Smooth muscle cell (in vitro differentiated cells): ENCODE measurements at regions not wholly inside any gene's neighbourhood (a gene's known extent, or its start where the extent isn't known, plus 50 kb on each side); places are given as distances from the start of the nearest gene placed in this dataset.
A peak's percentile ranks its signal among the peaks of the same experiment; 100 is the strongest.

Experiments used
- DNase-seq: peaks from one replicate; lab custom pipeline; 2025; ENCODE audit not compliant: unreplicated experiment; lab: John Stamatoyannopoulos, UW
- H2AFZ ChIP-seq: fragments of 200-600 bp; sonication (generic); 2 replicates; pipeline ENCODE4 v1.6.0; 2016; ENCODE audit warnings: antibody characterized with exemption, low read depth, mild to moderate bottlenecking
- H3F3A ChIP-seq: fragments of 200-600 bp; sonication (generic); 2 replicates; pipeline ENCODE4 v1.6.0; 2017; ENCODE audit warnings: antibody characterized with exemption, low read depth
- H3K27ac ChIP-seq: fragments of 200-600 bp; sonication (generic); 2 replicates; pipeline ENCODE4 v1.5.1; 2016; ENCODE audit warnings: low read depth, mild to moderate bottlenecking
- H3K27me3 ChIP-seq: fragments of 200-600 bp; sonication (generic); 2 replicates; pipeline ENCODE4 v1.6.1; 2016; ENCODE audit warnings: low read depth, mild to moderate bottlenecking
- H3K36me3 ChIP-seq: fragments of 200-600 bp; sonication (generic); 2 replicates; pipeline ENCODE4 v1.5.1; 2016; ENCODE audit warnings: low read depth
- H3K4me1 ChIP-seq: fragments of 200-600 bp; sonication (generic); 2 replicates; pipeline ENCODE4 v1.5.1; 2016; ENCODE audit warnings: low read depth
- H3K4me2 ChIP-seq: fragments of 200-600 bp; sonication (generic); 2 replicates; pipeline ENCODE4 v1.6.0; 2016; ENCODE audit warnings: mild to moderate bottlenecking
- H3K4me3 ChIP-seq: fragments of 200-600 bp; sonication (generic); 2 replicates; pipeline ENCODE4 v1.5.1; 2016; ENCODE audit warnings: mild to moderate bottlenecking
- H3K79me2 ChIP-seq: fragments of 200-600 bp; sonication (generic); 2 replicates; pipeline ENCODE4 v1.6.0; 2016; ENCODE audit warnings: low read depth, mild to moderate bottlenecking
- H3K9ac ChIP-seq: fragments of 200-600 bp; sonication (generic); 2 replicates; pipeline ENCODE4 v1.6.0; 2016; ENCODE audit warnings: low read depth
- H3K9me3 ChIP-seq: fragments of 200-600 bp; sonication (generic); replicated peaks from 2 replicates; pipeline ENCODE4 v1.5.1; 2016; ENCODE audit warnings: low read depth
- H4K20me1 ChIP-seq: fragments of 200-600 bp; sonication (generic); 2 replicates; pipeline ENCODE4 v1.6.0; 2016; ENCODE audit warnings: low read depth
- WGBS: methylation state at CpG from one replicate; pipeline ENCODE4 v1.1.7; 2016; ENCODE audit warnings: low lambda C conversion rate; 5-methylcytosine and 5-hydroxymethylcytosine counted together
- TF ChIP-seq, protein P1 (sequence below): fragments of 200-600 bp; sonication (generic); IDR thresholded peaks from 2 replicates; pipeline ENCODE4 v1.5.1; 2017; ENCODE audit warnings: borderline replicate concordance, mild to moderate bottlenecking, antibody characterized with exemption; ENCODE audit not compliant: insufficient read depth, poor library complexity, severe bottlenecking

DNA sequence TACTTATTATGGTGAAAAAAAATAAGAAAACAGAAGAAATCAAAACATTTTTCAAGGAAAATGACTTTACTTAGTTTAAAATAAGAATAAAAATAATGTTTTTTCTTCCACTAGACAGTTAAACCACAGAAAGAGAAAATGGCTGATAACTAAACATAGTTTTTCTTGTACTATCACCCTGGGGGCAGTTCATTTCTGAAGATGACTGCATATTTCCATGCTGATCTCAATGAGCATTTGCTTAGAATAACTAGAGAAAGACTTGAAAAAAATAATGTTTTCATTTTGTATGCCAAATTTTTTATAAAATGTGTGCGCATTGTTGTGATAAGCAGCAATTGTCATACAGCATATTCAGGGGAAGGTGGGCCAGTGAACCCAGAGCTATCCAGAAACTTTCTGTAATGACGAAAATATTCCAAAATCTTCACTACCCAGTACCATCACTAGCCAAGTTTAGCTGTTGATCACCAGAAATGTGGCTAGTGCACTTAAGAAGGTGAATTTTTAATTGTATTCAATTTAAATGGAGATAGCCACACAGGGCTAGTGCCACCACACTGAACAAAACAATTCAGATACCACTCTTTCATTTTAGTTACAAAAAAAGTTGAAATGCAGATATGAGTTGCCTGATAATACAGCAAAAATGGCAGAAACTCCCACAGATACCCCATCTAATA is 513.4 kb upstream of the NETO1 start:
- H3K27me3 ChIP-seq = no peaks in the 10 kb centered on the region
- no peaks in the 10 kb centered on the region for H3K36me3 ChIP-seq
- H3F3A ChIP-seq = no peaks in the 10 kb centered on the region
- TF ChIP-seq, protein P1, sequence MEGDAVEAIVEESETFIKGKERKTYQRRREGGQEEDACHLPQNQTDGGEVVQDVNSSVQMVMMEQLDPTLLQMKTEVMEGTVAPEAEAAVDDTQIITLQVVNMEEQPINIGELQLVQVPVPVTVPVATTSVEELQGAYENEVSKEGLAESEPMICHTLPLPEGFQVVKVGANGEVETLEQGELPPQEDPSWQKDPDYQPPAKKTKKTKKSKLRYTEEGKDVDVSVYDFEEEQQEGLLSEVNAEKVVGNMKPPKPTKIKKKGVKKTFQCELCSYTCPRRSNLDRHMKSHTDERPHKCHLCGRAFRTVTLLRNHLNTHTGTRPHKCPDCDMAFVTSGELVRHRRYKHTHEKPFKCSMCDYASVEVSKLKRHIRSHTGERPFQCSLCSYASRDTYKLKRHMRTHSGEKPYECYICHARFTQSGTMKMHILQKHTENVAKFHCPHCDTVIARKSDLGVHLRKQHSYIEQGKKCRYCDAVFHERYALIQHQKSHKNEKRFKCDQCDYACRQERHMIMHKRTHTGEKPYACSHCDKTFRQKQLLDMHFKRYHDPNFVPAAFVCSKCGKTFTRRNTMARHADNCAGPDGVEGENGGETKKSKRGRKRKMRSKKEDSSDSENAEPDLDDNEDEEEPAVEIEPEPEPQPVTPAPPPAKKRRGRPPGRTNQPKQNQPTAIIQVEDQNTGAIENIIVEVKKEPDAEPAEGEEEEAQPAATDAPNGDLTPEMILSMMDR = no peak
- H2AFZ ChIP-seq = no peak overlapping the region
- DNase-seq = no peak
- no peaks in the 10 kb centered on the region for H3K79me2 ChIP-seq
- WGBS = 93% methylated on average over 2 of the region's 2 CpGs
- no peaks in the 10 kb centered on the region for H4K20me1 ChIP-seq
- H3K4me3 ChIP-seq = no peak overlapping the region
- H3K4me1 ChIP-seq = no peaks in the 10 kb centered on the region
- no peak overlapping the region for H3K9ac ChIP-seq
- H3K4me2 ChIP-seq = no peak overlapping the region
- H3K27ac ChIP-seq = no peak overlapping the region
- no peaks in the 10 kb centered on the region for H3K9me3 ChIP-seq

GRCh38 chr18:73366713-73367112 is 498.9 kb upstream of the NETO1 start:
- no peak overlapping the region for H3K4me2 ChIP-seq
- H4K20me1 ChIP-seq = no peaks in the 10 kb centered on the region
- H3K9me3 ChIP-seq = no peaks in the 10 kb centered on the region
- no peak for DNase-seq
- no peaks in the 10 kb centered on the region for H3K4me1 ChIP-seq
- H3K79me2 ChIP-seq = no peaks in the 10 kb centered on the region
- H3K27me3 ChIP-seq = no peaks in the 10 kb centered on the region
- WGBS = 36% methylated on average over 3 of the region's 3 CpGs
- H3K4me3 ChIP-seq = no peak overlapping the region
- TF ChIP-seq, protein P1 = no peak
- no peaks in the 10 kb centered on the region for H3K36me3 ChIP-seq
- H3F3A ChIP-seq = no peaks in the 10 kb centered on the region
- peak overlapping the region; percentile 54 for H3K27ac ChIP-seq
- no peak overlapping the region for H3K9ac ChIP-seq
- no peak overlapping the region for H2AFZ ChIP-seq

DNA sequence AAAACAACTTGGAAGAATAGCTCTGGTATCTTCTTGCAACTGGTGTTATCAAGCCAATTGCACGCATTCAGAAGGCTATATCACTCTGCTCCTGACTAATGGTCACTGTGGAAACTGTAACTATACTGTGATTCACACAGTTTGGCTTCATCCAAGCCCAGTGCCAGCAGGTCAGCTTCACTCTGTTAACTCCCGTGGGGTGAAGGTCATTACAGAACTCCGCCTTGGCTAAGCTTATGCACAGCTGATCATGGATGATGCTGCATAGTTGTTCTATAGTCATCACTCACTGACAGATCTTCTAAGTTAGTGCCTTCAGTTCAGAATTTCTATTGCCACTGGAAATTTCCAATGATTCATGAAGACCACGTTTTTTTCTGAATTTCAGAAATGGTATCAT is 497.2 kb upstream of the NETO1 start:
- Histone ChIP-seq H3K36me3 (no peaks in the 10 kb centered on the region), H3K4me1 (no peaks in the 10 kb centered on the region), H2AFZ (peak overlapping the region; percentile 15), H3K79me2 (no peaks in the 10 kb centered on the region), H3K27ac (peak overlapping the region; percentile 32), H3K9me3 (no peaks in the 10 kb centered on the region), H3K9ac (no peak overlapping the region), H3K4me3 (no peak overlapping the region), H4K20me1 (no peaks in the 10 kb centered on the region), H3F3A (no peaks in the 10 kb centered on the region), H3K27me3 (no peaks in the 10 kb centered on the region), H3K4me2 (no peak overlapping the region)
- DNase-seq = no peak
- TF ChIP-seq, protein P1 = no peak
- WGBS = 50% methylated on average over 4 of the region's 4 CpGs

- Histone ChIP-seq H4K20me1 (no peaks in the 10 kb centered on the region), H2AFZ (no peak overlapping the region), H3F3A (no peaks in the 10 kb centered on the region), H3K9ac (no peak overlapping the region), H3K36me3 (no peaks in the 10 kb centered on the region), H3K4me3 (no peak overlapping the region), H3K27ac (no peak overlapping the region), H3K4me1 (no peaks in the 10 kb centered on the region), H3K4me2 (no peak overlapping the region), H3K27me3 (no peaks in the 10 kb centered on the region), H3K79me2 (no peaks in the 10 kb centered on the region), H3K9me3 (no peaks in the 10 kb centered on the region)
- 84% methylated on average over 1 of the region's 1 CpG for WGBS
- TF ChIP-seq, protein P1 = no peak
- DNase-seq = no peak
Measured at GRCh38 chr18:73355121-73355520, 487.3 kb upstream of the NETO1 start.
